ENCODE measurements at regions not wholly inside any gene's neighbourhood (a gene's known extent, or its start where the extent isn't known, plus 50 kb on each side); places are given as distances from the start of the nearest gene placed in this dataset.

DNA sequence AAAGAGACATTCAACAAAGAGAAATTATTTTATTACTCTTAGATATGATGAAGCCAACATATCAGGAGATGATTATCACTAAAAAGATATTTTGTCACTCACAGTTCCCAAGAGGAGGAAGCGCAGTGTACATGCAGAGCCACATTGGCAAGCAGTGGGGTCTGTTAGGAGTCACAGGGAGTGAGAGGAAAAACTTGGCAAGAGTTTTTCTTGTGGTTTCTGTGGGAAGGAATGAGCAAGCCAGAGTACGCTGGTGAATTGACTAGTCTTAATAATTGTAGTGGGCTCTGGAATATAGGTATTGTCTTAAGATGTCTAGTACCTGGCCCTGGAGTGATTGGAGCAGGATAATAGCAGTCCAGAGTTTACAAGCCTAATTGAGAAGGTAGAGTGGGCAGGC is 1095.2 kb downstream of the GRIK2 start:
- Histone ChIP-seq H3F3A (ENCODE audit: low read length, unreplicated experiment) (no peaks in the 10 kb centered on the region), H3K9ac (ENCODE audit: low read length) (no peak overlapping the region), H3K4me1 (ENCODE audit: insufficient read depth, low read length) (peaks cover 14% of the 10 kb centered on the region), H3K9me3 (ENCODE audit: low read length) (no peaks in the 10 kb centered on the region), H3K4me2 (ENCODE audit: low read length) (peak overlapping the region; percentile 38; the same call in 1 of the 2 replicates), H3K9me2 (replicated peaks; ENCODE audit: low read length) (no peaks in the 10 kb centered on the region), H3K36me3 (ENCODE audit: low read depth, low read length) (no peaks in the 10 kb centered on the region), H3K27ac (ENCODE audit: low read length) (peak overlapping the region; percentile 63), H3K27me3 (ENCODE audit: low read length) (no peaks in the 10 kb centered on the region), H3K4me3 (ENCODE audit: low read length) (no peak overlapping the region), H3K79me2 (ENCODE audit: low read length) (no peaks in the 10 kb centered on the region), H2AFZ (ENCODE audit: low read length) (no peak overlapping the region), H4K20me1 (ENCODE audit: low read length) (no peaks in the 10 kb centered on the region)
- TF ChIP-seq, protein P1, sequence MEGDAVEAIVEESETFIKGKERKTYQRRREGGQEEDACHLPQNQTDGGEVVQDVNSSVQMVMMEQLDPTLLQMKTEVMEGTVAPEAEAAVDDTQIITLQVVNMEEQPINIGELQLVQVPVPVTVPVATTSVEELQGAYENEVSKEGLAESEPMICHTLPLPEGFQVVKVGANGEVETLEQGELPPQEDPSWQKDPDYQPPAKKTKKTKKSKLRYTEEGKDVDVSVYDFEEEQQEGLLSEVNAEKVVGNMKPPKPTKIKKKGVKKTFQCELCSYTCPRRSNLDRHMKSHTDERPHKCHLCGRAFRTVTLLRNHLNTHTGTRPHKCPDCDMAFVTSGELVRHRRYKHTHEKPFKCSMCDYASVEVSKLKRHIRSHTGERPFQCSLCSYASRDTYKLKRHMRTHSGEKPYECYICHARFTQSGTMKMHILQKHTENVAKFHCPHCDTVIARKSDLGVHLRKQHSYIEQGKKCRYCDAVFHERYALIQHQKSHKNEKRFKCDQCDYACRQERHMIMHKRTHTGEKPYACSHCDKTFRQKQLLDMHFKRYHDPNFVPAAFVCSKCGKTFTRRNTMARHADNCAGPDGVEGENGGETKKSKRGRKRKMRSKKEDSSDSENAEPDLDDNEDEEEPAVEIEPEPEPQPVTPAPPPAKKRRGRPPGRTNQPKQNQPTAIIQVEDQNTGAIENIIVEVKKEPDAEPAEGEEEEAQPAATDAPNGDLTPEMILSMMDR (conservative IDR thresholded peaks at IDR 0.05; ENCODE audit: low read depth, low read length), result no peak
- TF ChIP-seq EZH2phosphoT487 (IDR thresholded peaks at IDR 0.05; ENCODE audit: borderline replicate concordance, low read length), result no peak
- TF ChIP-seq EZH2 (IDR thresholded peaks at IDR 0.05; ENCODE audit: low read length, unreplicated experiment), result no peak
- DNase-seq (peak; percentile 77), ATAC-seq (peak; percentile 93)
- POLR2A ChIA-PET (ENCODE audit: unreplicated experiment), result no interaction called here
- intact Hi-C loops (cut with micrococcal nuclease), result no loop called here
- no TSS peak for BruUV-seq (replicated peaks)
- CTCF ChIA-PET, result no interaction called here

DNA sequence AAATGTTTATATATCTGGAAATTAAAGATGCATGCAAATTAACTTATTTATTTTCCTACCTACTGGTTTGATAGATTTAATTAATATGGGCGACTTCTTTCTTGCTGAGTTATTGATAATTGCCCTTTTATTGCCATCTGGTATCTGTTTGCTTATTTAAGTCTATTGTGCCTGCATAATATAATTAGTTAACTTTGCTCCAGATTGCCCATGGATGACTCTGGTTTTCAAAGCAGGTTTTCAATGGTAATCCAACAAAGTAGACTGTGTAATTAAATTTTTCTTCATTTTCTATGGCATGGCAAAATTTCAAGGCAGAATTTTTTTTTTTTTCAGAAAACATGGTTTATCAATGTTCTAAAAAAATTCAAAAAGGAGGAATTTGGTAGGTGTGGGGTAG is 1092.0 kb downstream of the GRIK2 start:
- no peak for DNase-seq
- ChIA-PET CTCF (interaction anchor here (0.6 kb wide), 1 partner anchor 86 kb away, joined by 3 read pairs; no protein-coding TSS in a partner anchor), POLR2A (ENCODE audit: unreplicated experiment) (no interaction called here)
- Histone ChIP-seq H3K4me2 (ENCODE audit: low read length) (no peak overlapping the region), H3K27me3 (ENCODE audit: low read length) (no peaks in the 10 kb centered on the region), H3K9me3 (ENCODE audit: low read length) (no peaks in the 10 kb centered on the region), H3K9me2 (replicated peaks; ENCODE audit: low read length) (no peaks in the 10 kb centered on the region), H3K4me1 (ENCODE audit: insufficient read depth, low read length) (peaks cover 14% of the 10 kb centered on the region), H3K36me3 (ENCODE audit: low read depth, low read length) (no peaks in the 10 kb centered on the region), H2AFZ (ENCODE audit: low read length) (no peak overlapping the region), H3K27ac (ENCODE audit: low read length) (no peak overlapping the region), H3K79me2 (ENCODE audit: low read length) (no peaks in the 10 kb centered on the region), H4K20me1 (ENCODE audit: low read length) (no peaks in the 10 kb centered on the region), H3F3A (ENCODE audit: low read length, unreplicated experiment) (no peaks in the 10 kb centered on the region), H3K4me3 (ENCODE audit: low read length) (no peak overlapping the region), H3K9ac (ENCODE audit: low read length) (no peak overlapping the region)
- no peak for ATAC-seq
- intact Hi-C loops (cut with micrococcal nuclease), result no loop called here
- TF ChIP-seq EZH2 (IDR thresholded peaks at IDR 0.05; ENCODE audit: low read length, unreplicated experiment) (no peak), EZH2phosphoT487 (IDR thresholded peaks at IDR 0.05; ENCODE audit: borderline replicate concordance, low read length) (no peak)
- TF ChIP-seq, protein P1 (conservative IDR thresholded peaks at IDR 0.05; ENCODE audit: low read depth, low read length), result no peak
- no TSS peak for BruUV-seq (replicated peaks)

DNA sequence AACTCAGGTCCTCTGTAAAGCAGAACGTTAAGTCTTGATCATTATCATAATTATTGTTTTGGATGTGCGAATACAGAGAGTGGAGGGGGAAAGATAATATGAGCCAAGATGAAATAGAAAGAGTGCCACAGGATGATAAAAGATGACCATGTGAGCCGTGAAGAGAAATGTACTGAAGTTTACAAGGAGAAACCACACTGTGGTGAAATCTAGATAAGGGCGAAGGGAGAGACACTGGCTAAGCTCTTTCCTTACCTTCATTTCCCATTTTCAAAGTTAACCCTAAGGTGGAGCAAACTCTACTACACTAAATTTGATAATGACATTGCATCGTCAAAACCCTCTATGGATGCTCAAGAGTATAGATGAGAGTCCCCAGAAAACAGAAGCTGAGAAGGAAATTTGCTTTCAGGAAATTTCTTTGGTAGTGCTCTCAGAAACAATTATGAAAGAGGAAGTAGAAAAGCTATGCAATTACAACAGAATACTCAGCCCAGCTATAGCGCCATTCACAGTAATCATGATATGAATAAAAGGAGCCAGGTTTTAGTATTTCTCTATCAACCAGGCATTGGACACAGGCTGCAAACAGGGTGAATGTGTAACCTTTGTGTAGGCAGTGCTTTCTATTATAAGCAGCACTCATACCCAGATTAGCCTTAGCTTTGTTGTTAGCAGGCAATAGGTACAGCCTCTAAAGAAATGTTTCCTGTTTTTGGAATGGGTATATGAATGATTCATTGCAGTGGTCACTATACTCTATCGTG is 1080.7 kb downstream of the GRIK2 start:
- Histone ChIP-seq H2AFZ (ENCODE audit: low read length) (no peak overlapping the region), H3K36me3 (ENCODE audit: low read depth, low read length) (no peaks in the 10 kb centered on the region), H3K9me3 (ENCODE audit: low read length) (no peaks in the 10 kb centered on the region), H3K4me1 (ENCODE audit: insufficient read depth, low read length) (no peaks in the 10 kb centered on the region), H3K9ac (ENCODE audit: low read length) (no peak overlapping the region), H3K4me2 (ENCODE audit: low read length) (no peak overlapping the region), H3K4me3 (ENCODE audit: low read length) (no peak overlapping the region), H3K27ac (ENCODE audit: low read length) (no peak overlapping the region), H3K9me2 (replicated peaks; ENCODE audit: low read length) (no peaks in the 10 kb centered on the region), H3F3A (ENCODE audit: low read length, unreplicated experiment) (no peaks in the 10 kb centered on the region), H3K27me3 (ENCODE audit: low read length) (no peaks in the 10 kb centered on the region), H4K20me1 (ENCODE audit: low read length) (no peaks in the 10 kb centered on the region), H3K79me2 (ENCODE audit: low read length) (no peaks in the 10 kb centered on the region)
- TF ChIP-seq, protein P1 (conservative IDR thresholded peaks at IDR 0.05; ENCODE audit: low read depth, low read length), result no peak
- TF ChIP-seq EZH2phosphoT487 (IDR thresholded peaks at IDR 0.05; ENCODE audit: borderline replicate concordance, low read length), result no peak
- TF ChIP-seq EZH2 (IDR thresholded peaks at IDR 0.05; ENCODE audit: low read length, unreplicated experiment), result no peak
- ChIA-PET POLR2A (ENCODE audit: unreplicated experiment) (no interaction called here), CTCF (no interaction called here)
- BruUV-seq (replicated peaks), result no TSS peak
- intact Hi-C loops (cut with micrococcal nuclease), result no loop called here
- DNase-seq, result no peak
- no peak for ATAC-seq

Data from PC-3 (cell line).